ENCODE measurements at regions not wholly inside any gene's neighbourhood (a gene's known extent, or its start where the extent isn't known, plus 50 kb on each side); places are given as distances from the start of the nearest gene placed in this dataset.

- Histone ChIP-seq H3K9ac (no peak overlapping the region), H3K27ac (ENCODE audit: low read depth in 2 of 2, low read length in 1 of 2) (no peak overlapping the region), H2AFZ (ENCODE audit: low read depth) (no peak overlapping the region), H3F3A (replicated peaks; ENCODE audit: insufficient read depth) (no peaks in the 10 kb centered on the region), H3K36me3 (replicated peaks in 1 of 2; ENCODE audit: control insufficient read depth in 1 of 2, insufficient read depth in 2 of 2, low read length in 1 of 2) (no peaks in the 10 kb centered on the region), H3K79me2 (ENCODE audit: insufficient read depth) (no peaks in the 10 kb centered on the region), H3K4me1 (ENCODE audit: control insufficient read depth in 1 of 2, insufficient read depth in 2 of 2, low read depth in 1 of 2, low read length in 1 of 2) (peaks cover 0 to 8% of the 10 kb centered on the region in 2 experiments; a peak in 1 of 4 replicates), H3K27me3 (ENCODE audit: insufficient read depth) (peaks cover 6% of the 10 kb centered on the region; the same call in 1 of the 2 replicates), H3K9me2 (no peaks in the 10 kb centered on the region), H3K4me3 (ENCODE audit: low read depth in 2 of 2, low read length in 1 of 2) (no peak overlapping the region), H3K4me2 (no peak overlapping the region), H4K20me1 (ENCODE audit: insufficient read depth) (no peaks in the 10 kb centered on the region), H3K9me3 (no peaks in the 10 kb centered on the region)
- 64% methylated on average over 6 of the region's 6 CpGs for WGBS (ENCODE audit: low lambda C conversion rate)
- CTCF ChIA-PET = interaction anchor here (0.8 to 16.3 kb wide), 21 partner anchors 14 to 681 kb away, joined by 3 to 390 read pairs (median 4); partner anchors contain the start of genes NECTIN1, THY1 and USP2
- POLR2A ChIA-PET = no interaction called here
- DNase-seq = no peak
- TF ChIP-seq NRF1 (IDR thresholded peaks at IDR 0.05; ENCODE audit: low read depth, low read length) (no peak), USF1 (IDR thresholded peaks at IDR 0.05; ENCODE audit: borderline replicate concordance, low read depth) (no peak), CTCF (IDR thresholded peaks at IDR 0.05) (peak; percentile 69)
These were observed 56.8 kb upstream of the THY1 start for GRCh38 chr11:119479685-119480275.

- peaks cover 6% of the 10 kb centered on the region; the same call in 1 of the 2 replicates for H3K27me3 ChIP-seq (ENCODE audit: insufficient read depth)
- H2AFZ ChIP-seq (ENCODE audit: low read depth) = no peak overlapping the region
- H3K79me2 ChIP-seq (ENCODE audit: insufficient read depth) = no peaks in the 10 kb centered on the region
- no peak overlapping the region for H3K4me2 ChIP-seq
- DNase-seq = no peak
- no peak overlapping the region for H3K4me3 ChIP-seq (ENCODE audit: low read depth in 2 of 2, low read length in 1 of 2)
- ChIA-PET POLR2A (no interaction called here), CTCF (interaction anchor here (0.6 to 16.3 kb wide), 4 partner anchors 20 to 141 kb away, joined by 3 to 390 read pairs (median 7); partner anchors contain the start of gene USP2)
- no peaks in the 10 kb centered on the region for H3F3A ChIP-seq (replicated peaks; ENCODE audit: insufficient read depth)
- H3K4me1 ChIP-seq (ENCODE audit: control insufficient read depth in 1 of 2, insufficient read depth in 2 of 2, low read depth in 1 of 2, low read length in 1 of 2) = peaks cover 0 to 12% of the 10 kb centered on the region in 2 experiments; a peak in 1 of 4 replicates
- no peak overlapping the region for H3K9ac ChIP-seq
- no peak for TF ChIP-seq FOSL2 (IDR thresholded peaks at IDR 0.05; ENCODE audit: borderline replicate concordance, low read depth)
- TF ChIP-seq RFX5 (IDR thresholded peaks at IDR 0.05; ENCODE audit: low read length) = no peak
- no peak for TF ChIP-seq NFIC (IDR thresholded peaks at IDR 0.05; ENCODE audit: borderline replicate concordance)
- TF ChIP-seq MAX (IDR thresholded peaks at IDR 0.05; ENCODE audit: low read depth) = no peak
- TF ChIP-seq IRF3 (IDR thresholded peaks at IDR 0.05; ENCODE audit: low read depth, low read length) = no peak
- no peak for TF ChIP-seq FOXJ3 (CRISPR knock-in tag; IDR thresholded peaks at IDR 0.05)
- TF ChIP-seq TEAD4 (IDR thresholded peaks at IDR 0.05; ENCODE audit: borderline replicate concordance, insufficient read depth) = no peak
- TF ChIP-seq POLR2AphosphoS5 (IDR thresholded peaks at IDR 0.05; ENCODE audit: low read depth, low read length) = no peak
- no peak for TF ChIP-seq RXRA (IDR thresholded peaks at IDR 0.05; ENCODE audit: borderline replicate concordance, low read depth)
- TF ChIP-seq GABPA (IDR thresholded peaks at IDR 0.05; ENCODE audit: low read depth) = no peak
- TF ChIP-seq GATA2 (CRISPR knock-in tag; IDR thresholded peaks at IDR 0.05) = no peak
- TF ChIP-seq TCF12 (IDR thresholded peaks at IDR 0.05) = no peak
- TF ChIP-seq FOXM1 (IDR thresholded peaks at IDR 0.05; ENCODE audit: low read depth) = no peak
- TF ChIP-seq EP300 (IDR thresholded peaks at IDR 0.05; ENCODE audit: borderline replicate concordance in 1 of 2, low read depth in 1 of 2, low read length in 1 of 2) = no peak
- no peak for TF ChIP-seq NRF1 (IDR thresholded peaks at IDR 0.05; ENCODE audit: low read depth, low read length)
- no peak for TF ChIP-seq PBX3 (IDR thresholded peaks at IDR 0.05)
- TF ChIP-seq ELF1 (IDR thresholded peaks at IDR 0.05) = no peak
- H3K36me3 ChIP-seq (replicated peaks in 1 of 2; ENCODE audit: control insufficient read depth in 1 of 2, insufficient read depth in 2 of 2, low read length in 1 of 2) = no peaks in the 10 kb centered on the region
- no peaks in the 10 kb centered on the region for H3K9me2 ChIP-seq
- no peak overlapping the region for H3K27ac ChIP-seq (ENCODE audit: low read depth in 2 of 2, low read length in 1 of 2)
- no peaks in the 10 kb centered on the region for H4K20me1 ChIP-seq (ENCODE audit: insufficient read depth)
- WGBS (ENCODE audit: low lambda C conversion rate) = 62% methylated on average over 4 of the region's 4 CpGs
- no peaks in the 10 kb centered on the region for H3K9me3 ChIP-seq
These were observed 55.8 kb upstream of the THY1 start for GRCh38 chr11:119478711-119479285.

Data from SK-N-SH (cell line).